ENCODE measurements at regions not wholly inside any gene's neighbourhood (a gene's known extent, or its start where the extent isn't known, plus 50 kb on each side); places are given as distances from the start of the nearest gene placed in this dataset.

GRCh38 chr11:113533425-113533698 is 58.2 kb upstream of the DRD2 start:
- Histone ChIP-seq H3K4me1 (ENCODE audit: control insufficient read depth in 1 of 2, insufficient read depth in 2 of 2, low read length in 2 of 2) (no peaks in the 10 kb centered on the region), H3K4me2 (replicated peaks; ENCODE audit: extremely low read depth, low read length, poor library complexity, severe bottlenecking) (no peak overlapping the region), H3K79me2 (ENCODE audit: insufficient read depth, low read length) (no peaks in the 10 kb centered on the region), H3K27me3 (ENCODE audit: control insufficient read depth in 2 of 2, insufficient read depth in 2 of 2, low read length in 2 of 2) (no peaks in the 10 kb centered on the region), H4K20me1 (ENCODE audit: insufficient read depth, low read length) (no peaks in the 10 kb centered on the region), H3K36me3 (replicated peaks in 1 of 2; ENCODE audit: control insufficient read depth in 1 of 2, insufficient read depth in 2 of 2, low read length in 2 of 2) (no peaks in the 10 kb centered on the region), H3K9ac (ENCODE audit: insufficient read depth, low read length, poor library complexity, severe bottlenecking) (no peak overlapping the region), H2AFZ (ENCODE audit: insufficient read depth, low read depth, low read length, poor library complexity, severe bottlenecking) (no peak overlapping the region), H3K9me3 (replicated peaks in 1 of 2; ENCODE audit: control insufficient read depth in 1 of 2, insufficient read depth in 1 of 2, low read length in 2 of 2) (no peaks in the 10 kb centered on the region), H3K4me3 (replicated peaks in 1 of 3; ENCODE audit: low read depth in 2 of 3, low read length in 3 of 3) (no peak overlapping the region), H3K27ac (ENCODE audit: low read depth in 1 of 2, low read length in 2 of 2) (no peak overlapping the region)
- Mint-ChIP-seq H3K27me3 (ENCODE audit: low read depth in 3 of 3) (peaks cover 7 to 12% (median 8%) of the 10 kb centered on the region in 3 donors), H3K4me3 (no peak overlapping the region), H3K9me3 (no peaks in the 10 kb centered on the region), H3K4me1 (no peaks in the 10 kb centered on the region), H3K27ac (no peak overlapping the region), H3K36me3 (no peaks in the 10 kb centered on the region)
- 83% methylated on average over 3 of the region's 4 CpGs for WGBS (ENCODE audit: insufficient coverage)
- DNase-seq, result no peak
- intact Hi-C loops (cut with micrococcal nuclease), result loop anchor here (2.0 to 10.0 kb wide), 3 partner anchors 227 to 1319 kb away; no protein-coding TSS in a partner anchor
- TF ChIP-seq, protein P1, sequence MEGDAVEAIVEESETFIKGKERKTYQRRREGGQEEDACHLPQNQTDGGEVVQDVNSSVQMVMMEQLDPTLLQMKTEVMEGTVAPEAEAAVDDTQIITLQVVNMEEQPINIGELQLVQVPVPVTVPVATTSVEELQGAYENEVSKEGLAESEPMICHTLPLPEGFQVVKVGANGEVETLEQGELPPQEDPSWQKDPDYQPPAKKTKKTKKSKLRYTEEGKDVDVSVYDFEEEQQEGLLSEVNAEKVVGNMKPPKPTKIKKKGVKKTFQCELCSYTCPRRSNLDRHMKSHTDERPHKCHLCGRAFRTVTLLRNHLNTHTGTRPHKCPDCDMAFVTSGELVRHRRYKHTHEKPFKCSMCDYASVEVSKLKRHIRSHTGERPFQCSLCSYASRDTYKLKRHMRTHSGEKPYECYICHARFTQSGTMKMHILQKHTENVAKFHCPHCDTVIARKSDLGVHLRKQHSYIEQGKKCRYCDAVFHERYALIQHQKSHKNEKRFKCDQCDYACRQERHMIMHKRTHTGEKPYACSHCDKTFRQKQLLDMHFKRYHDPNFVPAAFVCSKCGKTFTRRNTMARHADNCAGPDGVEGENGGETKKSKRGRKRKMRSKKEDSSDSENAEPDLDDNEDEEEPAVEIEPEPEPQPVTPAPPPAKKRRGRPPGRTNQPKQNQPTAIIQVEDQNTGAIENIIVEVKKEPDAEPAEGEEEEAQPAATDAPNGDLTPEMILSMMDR (IDR thresholded peaks at IDR 0.05), result no peak

DNA sequence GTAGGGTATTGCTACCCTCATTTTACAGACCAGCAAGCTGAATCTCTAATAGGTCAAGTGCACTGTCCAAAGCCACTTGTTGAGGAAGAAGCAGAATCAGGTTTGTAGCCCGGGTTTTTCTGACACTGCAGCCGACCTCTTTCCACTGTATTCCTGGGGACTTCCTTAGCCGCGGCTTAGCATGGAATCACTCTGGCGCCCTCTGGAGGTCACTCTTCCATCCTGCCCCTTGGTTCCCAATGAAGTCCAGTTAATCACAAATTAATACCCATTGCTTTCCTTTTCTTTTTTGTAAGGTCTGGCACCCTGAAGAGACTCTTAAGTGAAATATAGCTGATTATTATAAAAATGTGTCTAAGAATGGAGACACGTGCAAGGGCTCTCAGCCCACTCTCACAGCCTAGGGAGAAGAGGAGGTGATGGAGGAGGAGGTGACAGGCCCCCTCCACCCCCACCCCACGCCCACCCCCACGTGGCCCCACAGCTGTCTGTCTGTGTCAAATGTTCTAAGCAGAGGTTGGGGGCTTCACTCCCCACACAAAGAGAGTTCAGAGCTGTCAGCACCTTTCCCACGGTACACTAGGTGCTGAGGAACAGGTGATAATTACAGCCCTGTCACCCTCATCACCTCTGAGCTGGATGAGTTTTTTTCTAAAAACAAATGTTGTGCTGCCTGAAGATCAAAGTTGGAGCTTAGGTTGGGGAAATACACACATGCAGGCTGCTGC is 57.7 kb upstream of the DRD2 start:
- Mint-ChIP-seq H3K4me3 (no peak overlapping the region), H3K27me3 (ENCODE audit: low read depth in 3 of 3) (peaks cover 7 to 12% (median 8%) of the 10 kb centered on the region in 3 donors), H3K36me3 (no peaks in the 10 kb centered on the region), H3K27ac (no peak overlapping the region), H3K9me3 (no peaks in the 10 kb centered on the region), H3K4me1 (no peaks in the 10 kb centered on the region)
- Histone ChIP-seq H4K20me1 (ENCODE audit: insufficient read depth, low read length) (no peaks in the 10 kb centered on the region), H3K9ac (ENCODE audit: insufficient read depth, low read length, poor library complexity, severe bottlenecking) (no peak overlapping the region), H2AFZ (ENCODE audit: insufficient read depth, low read depth, low read length, poor library complexity, severe bottlenecking) (no peak overlapping the region), H3K4me2 (replicated peaks; ENCODE audit: extremely low read depth, low read length, poor library complexity, severe bottlenecking) (no peak overlapping the region), H3K27me3 (ENCODE audit: control insufficient read depth in 2 of 2, insufficient read depth in 2 of 2, low read length in 2 of 2) (no peaks in the 10 kb centered on the region), H3K9me3 (replicated peaks in 1 of 2; ENCODE audit: control insufficient read depth in 1 of 2, insufficient read depth in 1 of 2, low read length in 2 of 2) (no peaks in the 10 kb centered on the region), H3K4me1 (ENCODE audit: control insufficient read depth in 1 of 2, insufficient read depth in 2 of 2, low read length in 2 of 2) (no peaks in the 10 kb centered on the region), H3K79me2 (ENCODE audit: insufficient read depth, low read length) (no peaks in the 10 kb centered on the region), H3K4me3 (replicated peaks in 1 of 3; ENCODE audit: low read depth in 2 of 3, low read length in 3 of 3) (no peak overlapping the region), H3K27ac (ENCODE audit: low read depth in 1 of 2, low read length in 2 of 2) (no peak overlapping the region), H3K36me3 (replicated peaks in 1 of 2; ENCODE audit: control insufficient read depth in 1 of 2, insufficient read depth in 2 of 2, low read length in 2 of 2) (no peaks in the 10 kb centered on the region)
- TF ChIP-seq, protein P1 (IDR thresholded peaks at IDR 0.05), result peak; percentile 87
- intact Hi-C loops (cut with micrococcal nuclease), result loop anchor here (2.0 to 10.0 kb wide), 3 partner anchors 226 to 1318 kb away; no protein-coding TSS in a partner anchor
- DNase-seq, result peak; percentile 29 to 63 (median 57)
- 4% methylated on average over 5 of the region's 9 CpGs for WGBS (ENCODE audit: insufficient coverage)
